ENCODE measurements at regions not wholly inside any gene's neighbourhood (a gene's known extent, or its start where the extent isn't known, plus 50 kb on each side); places are given as distances from the start of the nearest gene placed in this dataset.

DNA sequence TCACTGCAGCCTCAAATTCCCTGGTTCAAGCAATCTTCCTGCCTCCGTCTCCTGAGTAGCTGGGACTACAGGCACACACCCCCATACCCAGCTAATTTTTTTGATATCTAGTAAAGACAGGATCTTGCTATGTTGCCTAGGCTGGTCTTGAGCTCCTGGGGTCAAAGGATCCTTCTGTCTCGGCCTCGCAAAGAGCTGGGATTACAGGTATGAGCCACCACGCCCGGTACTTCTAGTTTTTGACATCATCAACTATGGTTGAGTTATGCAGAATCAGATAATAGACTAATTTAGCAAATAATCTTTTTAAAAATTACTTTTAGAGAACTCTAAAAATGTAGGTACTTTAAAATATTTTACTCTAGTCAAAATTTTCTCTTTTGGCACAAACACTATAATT is 166.2 kb downstream of the SOX4 start:
- TF ChIP-seq CTCF (IDR thresholded peaks at IDR 0.05) (no peak), POLR2A (IDR thresholded peaks at IDR 0.05) (no peak)

Data from adrenal gland (tissue), 5 donors.